Endothelial cell of umbilical vein (primary cell): ENCODE measurements at regions not wholly inside any gene's neighbourhood (a gene's known extent, or its start where the extent isn't known, plus 50 kb on each side); places are given as distances from the start of the nearest gene placed in this dataset.

Experiments used
- BruUV-seq: library from RNA; stranded (reverse); fragments of 400-500 nt; replicated peaks from 2 replicates; lab custom pipeline; 2021; lab: Mats Ljungman, UMichigan
- CTCF ChIA-PET: fragments of 300-600, 350-600 bp; sonication (Branson Sonifier 250); formaldehyde crosslinking; loops from one replicate; lab custom pipeline; 2021; ENCODE audit warnings: antibody characterized with exemption, inconsistent platforms; lab: Charles Lee
- POLR2A ChIA-PET: fragments of 300-600, 350-600 bp; sonication (Branson Sonifier 250); formaldehyde crosslinking; loops from one replicate; lab custom pipeline; 2021; ENCODE audit warnings: antibody characterized with exemption, inconsistent platforms; lab: Charles Lee
- DNase-seq: peaks from one replicate; pipeline ENCODE4 v3.0.0-alpha.2; 2011; ENCODE audit warnings: low read depth, low spot score
- FAIRE-seq: peaks from 2 replicates; lab custom pipeline; 2011; peaks lifted over from hg19 to GRCh38; lab: Jason Lieb, UNC
- H2AFZ ChIP-seq: 2 replicates; pipeline ENCODE4 v1.6.0; 2012; ENCODE audit warnings: low read depth, low read length, control low read depth, inconsistent platforms
- H3K27ac ChIP-seq: 2 replicates; pipeline ENCODE4 v1.5.1; 2011; ENCODE audit warnings: low read depth, mild to moderate bottlenecking, control low read depth, low read length, moderate library complexity; ENCODE audit not compliant: insufficient read depth
- H3K27me3 ChIP-seq, 2 experiments: 2 replicates each; pipeline versions ENCODE4 v1.6.0 to v1.6.1; 2011; ENCODE audit warnings: low read length in 2 of 2, mixed read lengths in 1 of 2; ENCODE audit not compliant: control insufficient read depth in 2 of 2, insufficient read depth in 2 of 2
- H3K36me3 ChIP-seq, 2 experiments: 2 replicates in 1 of 2; 3 replicates in 1 of 2; pipeline ENCODE4 v1.5.1; 2011; ENCODE audit warnings: low read length in 2 of 2, mild to moderate bottlenecking in 1 of 2, moderate library complexity in 1 of 2; ENCODE audit not compliant: control insufficient read depth in 2 of 2, insufficient read depth in 2 of 2; ENCODE audit errors: extremely low read depth in 1 of 2
- H3K4me1 ChIP-seq: 3 replicates; pipeline ENCODE4 v1.5.1; 2011; ENCODE audit warnings: mild to moderate bottlenecking, low read length; ENCODE audit not compliant: control insufficient read depth, insufficient read depth; ENCODE audit errors: extremely low read depth
- H3K4me2 ChIP-seq: 2 replicates; pipeline ENCODE4 v1.6.1; 2011; ENCODE audit warnings: low read length, control low read depth, mixed read lengths; ENCODE audit not compliant: insufficient read depth
- H3K4me3 ChIP-seq, 3 experiments: fragments of 200-600 bp in 1 of 3; sonication (generic), shearing (Covaris generic) in 1 of 3; replicated peaks in 1 of 3; 2 replicates each; pipeline ENCODE4 v1.5.1; 2011 to 2016; ENCODE audit warnings: control low read depth in 3 of 3, low read length in 3 of 3, mild to moderate bottlenecking in 2 of 3, inconsistent platforms in 1 of 3, low read depth in 1 of 3, moderate library complexity in 1 of 3; ENCODE audit not compliant: insufficient read depth in 1 of 3
- H3K79me2 ChIP-seq: 2 replicates; pipeline ENCODE4 v1.6.0; 2012; ENCODE audit warnings: low read length, inconsistent platforms; ENCODE audit not compliant: control insufficient read depth, insufficient read depth
- H3K9ac ChIP-seq: replicated peaks from 2 replicates; pipeline ENCODE3; 2011; ENCODE audit warnings: low read length, control low read depth; ENCODE audit not compliant: insufficient read depth; ENCODE audit errors: extremely low read depth
- H3K9me1 ChIP-seq: replicated peaks from 3 replicates; pipeline ENCODE4 v1.6.0; 2011; ENCODE audit warnings: mild to moderate bottlenecking, low read length; ENCODE audit not compliant: control insufficient read depth, insufficient read depth; ENCODE audit errors: extremely low read depth
- H3K9me3 ChIP-seq: replicated peaks from 2 replicates; pipeline ENCODE4 v1.5.1; 2012; ENCODE audit warnings: low read length, inconsistent platforms; ENCODE audit not compliant: control insufficient read depth, insufficient read depth
- H4K20me1 ChIP-seq: replicated peaks from 2 replicates; pipeline ENCODE3; 2011; ENCODE audit warnings: mild to moderate bottlenecking, low read length; ENCODE audit not compliant: control insufficient read depth, insufficient read depth; ENCODE audit errors: extremely low read depth
- EZH2 ChIP-seq: IDR thresholded peaks from 2 replicates; pipeline ENCODE4 v1.6.1; 2012; ENCODE audit warnings: borderline replicate concordance, low read depth, mild to moderate bottlenecking, moderate library complexity, low read length, inconsistent platforms; ENCODE audit not compliant: severe bottlenecking
- FOS ChIP-seq: IDR thresholded peaks from 2 replicates; pipeline ENCODE4 v1.6.1; 2011; ENCODE audit warnings: mild to moderate bottlenecking, low read length, moderate library complexity, borderline replicate concordance; ENCODE audit not compliant: insufficient read depth
- GATA2 ChIP-seq: IDR thresholded peaks from 2 replicates; pipeline ENCODE4 v1.7.0; 2011; ENCODE audit warnings: low read depth, mild to moderate bottlenecking, moderate library complexity, mixed read lengths, low read length; ENCODE audit not compliant: insufficient read length, insufficient read depth
- JUN ChIP-seq: IDR thresholded peaks from 2 replicates; pipeline ENCODE4 v1.6.1; 2011; ENCODE audit warnings: borderline replicate concordance, low read depth; ENCODE audit not compliant: insufficient read length, insufficient read depth
- MYC ChIP-seq: IDR thresholded peaks from one replicate; pipeline ENCODE4 v1.6.1; 2011; ENCODE audit warnings: mild to moderate bottlenecking, low read depth, low read length
- POLR2A ChIP-seq: IDR thresholded peaks from 2 replicates; pipeline ENCODE4 v1.6.1; 2012; ENCODE audit warnings: low read depth, mild to moderate bottlenecking, control low read depth, low read length
- POLR2AphosphoS5 ChIP-seq: IDR thresholded peaks from 2 replicates; pipeline ENCODE4 v1.6.1; 2012; ENCODE audit warnings: low read depth, mild to moderate bottlenecking, control low read depth, low read length, moderate library complexity; ENCODE audit not compliant: insufficient read depth
- dilution Hi-C: fragments of 300-500 bp; cut with MboI; formaldehyde crosslinking; loops from one replicate; pipeline ENCODE4 v1.15.0; 2019; ENCODE audit warnings: low sequenced_read_pairs; ENCODE audit not compliant: extremely low pct_ligation_motif_present
- intact Hi-C: fragments of 100-400 bp; cut with micrococcal nuclease; formaldehyde crosslinking; loops from one replicate; pipeline ENCODE4 v1.10.0; 2022
- TF ChIP-seq, protein P1 (sequence below): IDR thresholded peaks from 2 replicates; pipeline ENCODE4 v1.6.1; 2011; ENCODE audit not compliant: insufficient read depth, insufficient read length
- TF ChIP-seq, protein P2 (sequence below), 2 donors: IDR thresholded peaks; 1 replicate in 1 of 2; 2 replicates in 1 of 2; pipeline ENCODE4 v1.5.1; 2011; ENCODE audit warnings: low read length in 2 of 2, mild to moderate bottlenecking in 2 of 2, moderate library complexity in 2 of 2, control low read depth in 1 of 2, inconsistent platforms in 1 of 2, low read depth in 1 of 2; ENCODE audit not compliant: insufficient read depth in 1 of 2; ENCODE audit errors: extremely low read depth in 1 of 2

DNA sequence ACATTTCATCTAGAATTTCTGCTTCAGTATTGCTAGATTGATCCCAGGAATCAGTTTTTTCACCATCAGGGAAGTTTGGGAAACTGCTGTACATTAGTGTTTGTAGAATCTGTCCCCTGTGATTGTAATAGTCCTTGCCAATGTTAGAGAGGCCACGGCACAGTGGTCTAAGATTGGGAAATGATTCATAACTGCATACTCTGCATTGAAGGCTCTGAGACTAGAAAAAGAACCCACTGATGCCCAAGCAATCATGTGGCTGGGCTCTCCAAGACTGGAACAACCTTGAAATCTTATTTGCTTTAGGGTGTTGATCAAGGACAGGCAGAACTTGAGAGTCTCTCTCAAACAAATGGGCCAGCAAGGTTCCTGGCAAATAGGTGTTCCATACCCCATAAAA is 245.6 kb upstream of the LRTM1 start:
- ChIA-PET POLR2A (no interaction called here), CTCF (no interaction called here)
- intact Hi-C loops (no loop called here), dilution Hi-C loops (no loop called here)
- Histone ChIP-seq H2AFZ (no peak overlapping the region), H3K9me3 (peaks cover 5% of the 10 kb centered on the region), H3K9ac (no peak overlapping the region), H3K27me3 (no peaks in the 10 kb centered on the region), H3K9me1 (no peaks in the 10 kb centered on the region), H3K36me3 (no peaks in the 10 kb centered on the region), H3K4me3 (no peak overlapping the region), H3K79me2 (no peaks in the 10 kb centered on the region), H3K4me2 (no peak overlapping the region), H4K20me1 (no peaks in the 10 kb centered on the region), H3K27ac (no peak overlapping the region), H3K4me1 (no peaks in the 10 kb centered on the region)
- DNase-seq (no peak), FAIRE-seq (no peak)
- TF ChIP-seq EZH2 (no peak), MYC (no peak), GATA2 (no peak), JUN (no peak), FOS (no peak), POLR2A (no peak), POLR2AphosphoS5 (no peak)
- TF ChIP-seq, protein P1, sequence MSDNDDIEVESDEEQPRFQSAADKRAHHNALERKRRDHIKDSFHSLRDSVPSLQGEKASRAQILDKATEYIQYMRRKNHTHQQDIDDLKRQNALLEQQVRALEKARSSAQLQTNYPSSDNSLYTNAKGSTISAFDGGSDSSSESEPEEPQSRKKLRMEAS, result no peak
- TF ChIP-seq, protein P2, sequence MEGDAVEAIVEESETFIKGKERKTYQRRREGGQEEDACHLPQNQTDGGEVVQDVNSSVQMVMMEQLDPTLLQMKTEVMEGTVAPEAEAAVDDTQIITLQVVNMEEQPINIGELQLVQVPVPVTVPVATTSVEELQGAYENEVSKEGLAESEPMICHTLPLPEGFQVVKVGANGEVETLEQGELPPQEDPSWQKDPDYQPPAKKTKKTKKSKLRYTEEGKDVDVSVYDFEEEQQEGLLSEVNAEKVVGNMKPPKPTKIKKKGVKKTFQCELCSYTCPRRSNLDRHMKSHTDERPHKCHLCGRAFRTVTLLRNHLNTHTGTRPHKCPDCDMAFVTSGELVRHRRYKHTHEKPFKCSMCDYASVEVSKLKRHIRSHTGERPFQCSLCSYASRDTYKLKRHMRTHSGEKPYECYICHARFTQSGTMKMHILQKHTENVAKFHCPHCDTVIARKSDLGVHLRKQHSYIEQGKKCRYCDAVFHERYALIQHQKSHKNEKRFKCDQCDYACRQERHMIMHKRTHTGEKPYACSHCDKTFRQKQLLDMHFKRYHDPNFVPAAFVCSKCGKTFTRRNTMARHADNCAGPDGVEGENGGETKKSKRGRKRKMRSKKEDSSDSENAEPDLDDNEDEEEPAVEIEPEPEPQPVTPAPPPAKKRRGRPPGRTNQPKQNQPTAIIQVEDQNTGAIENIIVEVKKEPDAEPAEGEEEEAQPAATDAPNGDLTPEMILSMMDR (IDR thresholded peaks at IDR 0.05; ENCODE audit: extremely low read depth in 1 of 2, insufficient read depth in 1 of 2, low read depth in 1 of 2, low read length in 2 of 2), result no peak
- no TSS peak for BruUV-seq
